ENCODE measurements at regions not wholly inside any gene's neighbourhood (a gene's known extent, or its start where the extent isn't known, plus 50 kb on each side); places are given as distances from the start of the nearest gene placed in this dataset.

DNA sequence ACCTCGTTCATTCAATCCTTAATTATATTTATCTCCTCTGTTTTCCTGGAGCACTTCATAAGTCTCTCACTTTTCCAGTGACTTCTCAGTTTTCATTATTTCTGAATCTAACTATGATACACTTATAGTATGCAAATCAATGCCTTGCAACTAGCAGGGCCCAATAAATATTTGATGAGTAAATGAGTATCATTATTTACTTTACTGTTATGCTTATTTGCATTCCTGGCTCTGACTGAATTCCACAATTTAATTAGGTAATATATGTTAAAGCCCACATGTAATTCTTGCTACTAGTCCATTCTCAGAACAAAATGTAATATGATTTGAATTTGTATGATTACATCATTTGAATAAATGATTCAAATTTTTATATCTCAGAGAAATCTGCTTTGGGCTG lies 1595.1 kb upstream of the MIR17HG start:
- WGBS, 2 donors: 69 to 73% methylated on average over 1 of the region's 1 CpG
- Histone ChIP-seq H3K4me3 (ENCODE audit: low read depth in 1 of 2, low read length in 2 of 2) (no peak overlapping the region), H3K27ac (ENCODE audit: low read depth in 2 of 2, low read length in 1 of 2) (no peak overlapping the region), H3K36me3 (ENCODE audit: control insufficient read depth in 2 of 2, insufficient read depth in 2 of 2, low read length in 1 of 2) (no peaks in the 10 kb centered on the region), H3K9me3 (ENCODE audit: control insufficient read depth in 2 of 2, insufficient read depth in 1 of 2, low read depth in 1 of 2, low read length in 1 of 2) (no peaks in the 10 kb centered on the region), H3K27me3 (ENCODE audit: control insufficient read depth in 1 of 2, insufficient read depth in 2 of 2, low read length in 2 of 2) (no peaks in the 10 kb centered on the region), H3K4me1 (ENCODE audit: control insufficient read depth in 2 of 2, insufficient read depth in 2 of 2, low read length in 1 of 2) (no peaks in the 10 kb centered on the region)

DNA sequence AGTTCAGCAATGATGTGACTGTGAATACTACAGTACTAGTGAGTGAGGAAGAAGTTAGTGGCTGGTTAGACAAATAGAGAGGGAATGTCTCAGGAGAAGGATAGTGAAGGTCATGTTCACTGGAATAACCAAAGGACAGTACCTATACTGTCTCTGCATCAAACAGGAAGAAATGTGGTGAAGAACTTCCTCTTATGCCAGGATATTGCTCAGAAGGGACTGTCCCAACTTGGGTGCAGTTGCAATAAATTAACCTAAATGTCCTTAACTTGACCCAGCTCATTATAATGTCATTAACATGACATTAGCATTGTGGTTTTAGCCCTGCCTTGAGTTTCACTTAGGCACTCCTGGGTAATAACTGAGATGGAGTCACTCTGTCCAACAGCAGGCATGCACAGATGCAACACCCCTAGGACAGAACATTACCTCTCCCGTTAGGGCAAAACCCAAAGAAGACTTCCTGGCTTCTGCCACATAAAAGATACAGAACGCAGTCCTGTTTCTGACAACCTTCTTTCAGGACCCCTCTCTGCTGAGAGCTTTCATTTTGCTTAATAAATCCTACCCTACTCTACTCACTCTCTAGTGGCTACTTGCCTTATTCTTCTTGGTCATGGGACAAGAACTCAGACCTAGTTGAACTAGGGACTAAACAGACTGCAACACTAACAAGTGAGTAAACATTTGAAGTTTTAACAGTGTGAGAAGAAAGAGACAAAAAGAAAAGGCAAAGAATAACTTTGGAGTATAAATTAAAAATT lies 1591.6 kb upstream of the MIR17HG start:
- no peaks in the 10 kb centered on the region for H3K27me3 ChIP-seq (ENCODE audit: control insufficient read depth in 1 of 2, insufficient read depth in 2 of 2, low read length in 2 of 2)
- H3K27ac ChIP-seq (ENCODE audit: low read depth in 2 of 2, low read length in 1 of 2): no peak overlapping the region
- no peak overlapping the region for H3K4me3 ChIP-seq (ENCODE audit: low read depth in 1 of 2, low read length in 2 of 2)
- WGBS, 2 donors: 84 to 89% methylated on average over 2 of the region's 2 CpGs
- no peaks in the 10 kb centered on the region for H3K36me3 ChIP-seq (ENCODE audit: control insufficient read depth in 2 of 2, insufficient read depth in 2 of 2, low read length in 1 of 2)
- H3K9me3 ChIP-seq (ENCODE audit: control insufficient read depth in 2 of 2, insufficient read depth in 1 of 2, low read depth in 1 of 2, low read length in 1 of 2): no peaks in the 10 kb centered on the region
- no peaks in the 10 kb centered on the region for H3K4me1 ChIP-seq (ENCODE audit: control insufficient read depth in 2 of 2, insufficient read depth in 2 of 2, low read length in 1 of 2)

DNA sequence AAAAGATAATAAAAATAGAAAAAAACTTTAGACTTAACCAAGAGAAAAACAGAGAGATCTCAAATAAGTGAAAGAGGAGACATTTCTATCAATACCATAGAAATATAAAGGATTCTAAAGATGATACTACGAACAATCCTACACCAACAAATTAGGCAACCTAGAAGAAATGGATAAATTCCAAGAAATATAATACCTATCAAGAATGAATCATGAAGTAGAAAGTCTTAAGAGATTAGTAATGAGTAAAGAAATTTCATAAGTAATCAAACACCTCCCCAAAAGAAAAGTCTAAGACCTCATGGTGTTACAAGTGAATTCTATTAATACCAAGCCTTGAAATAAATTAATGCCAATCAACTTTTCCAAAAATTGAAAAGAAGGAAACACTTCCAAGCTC lies 1584.5 kb upstream of the MIR17HG start:
- H3K4me1 ChIP-seq (ENCODE audit: control insufficient read depth in 2 of 2, insufficient read depth in 2 of 2, low read length in 1 of 2): no peaks in the 10 kb centered on the region
- H3K27ac ChIP-seq (ENCODE audit: low read depth in 2 of 2, low read length in 1 of 2): no peak overlapping the region
- H3K27me3 ChIP-seq (ENCODE audit: control insufficient read depth in 1 of 2, insufficient read depth in 2 of 2, low read length in 2 of 2): no peaks in the 10 kb centered on the region
- H3K4me3 ChIP-seq (ENCODE audit: low read depth in 1 of 2, low read length in 2 of 2): no peak overlapping the region
- no peaks in the 10 kb centered on the region for H3K9me3 ChIP-seq (ENCODE audit: control insufficient read depth in 2 of 2, insufficient read depth in 1 of 2, low read depth in 1 of 2, low read length in 1 of 2)
- 45 to 48% methylated on average over 1 of the region's 1 CpG for WGBS, 2 donors
- no peaks in the 10 kb centered on the region for H3K36me3 ChIP-seq (ENCODE audit: control insufficient read depth in 2 of 2, insufficient read depth in 2 of 2, low read length in 1 of 2)

DNA sequence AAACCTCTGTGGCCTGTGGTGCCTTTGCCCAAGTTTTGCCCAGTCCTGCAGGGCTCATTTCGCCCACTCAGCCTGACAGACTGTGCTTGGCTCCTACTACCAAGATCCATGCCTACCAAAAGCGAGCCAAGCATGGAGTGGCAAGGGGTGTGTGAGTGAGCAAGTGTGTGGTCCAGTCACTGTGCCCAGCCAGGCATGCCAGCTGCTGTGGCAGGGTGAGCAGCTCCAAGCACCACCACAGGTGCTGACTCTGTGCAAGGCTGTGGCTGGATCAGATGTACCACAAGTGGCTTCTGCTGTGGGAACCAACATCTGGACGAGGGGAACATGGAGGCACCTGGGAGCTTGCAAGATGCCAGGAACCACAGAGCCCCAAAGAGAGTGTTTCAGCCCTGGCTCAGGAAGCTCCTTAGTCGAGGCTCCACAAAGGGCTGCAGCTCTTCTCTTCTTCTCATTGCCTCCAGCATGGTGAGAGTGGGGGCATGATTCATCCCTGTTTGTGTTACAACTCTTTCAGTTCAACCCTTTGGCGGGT lies 1564.2 kb upstream of the MIR17HG start:
- no peaks in the 10 kb centered on the region for H3K4me1 ChIP-seq (ENCODE audit: control insufficient read depth in 2 of 2, insufficient read depth in 2 of 2, low read length in 1 of 2)
- 78 to 79% methylated on average over 5 of the region's 5 CpGs for WGBS, 2 donors
- H3K36me3 ChIP-seq (ENCODE audit: control insufficient read depth in 2 of 2, insufficient read depth in 2 of 2, low read length in 1 of 2): no peaks in the 10 kb centered on the region
- no peak overlapping the region for H3K4me3 ChIP-seq (ENCODE audit: low read depth in 1 of 2, low read length in 2 of 2)
- H3K27ac ChIP-seq (ENCODE audit: low read depth in 2 of 2, low read length in 1 of 2): no peak overlapping the region
- H3K27me3 ChIP-seq (ENCODE audit: control insufficient read depth in 1 of 2, insufficient read depth in 2 of 2, low read length in 2 of 2): no peaks in the 10 kb centered on the region
- peaks cover 2 to 6% of the 10 kb centered on the region in 2 donors for H3K9me3 ChIP-seq (ENCODE audit: control insufficient read depth in 2 of 2, insufficient read depth in 1 of 2, low read depth in 1 of 2, low read length in 1 of 2)

DNA sequence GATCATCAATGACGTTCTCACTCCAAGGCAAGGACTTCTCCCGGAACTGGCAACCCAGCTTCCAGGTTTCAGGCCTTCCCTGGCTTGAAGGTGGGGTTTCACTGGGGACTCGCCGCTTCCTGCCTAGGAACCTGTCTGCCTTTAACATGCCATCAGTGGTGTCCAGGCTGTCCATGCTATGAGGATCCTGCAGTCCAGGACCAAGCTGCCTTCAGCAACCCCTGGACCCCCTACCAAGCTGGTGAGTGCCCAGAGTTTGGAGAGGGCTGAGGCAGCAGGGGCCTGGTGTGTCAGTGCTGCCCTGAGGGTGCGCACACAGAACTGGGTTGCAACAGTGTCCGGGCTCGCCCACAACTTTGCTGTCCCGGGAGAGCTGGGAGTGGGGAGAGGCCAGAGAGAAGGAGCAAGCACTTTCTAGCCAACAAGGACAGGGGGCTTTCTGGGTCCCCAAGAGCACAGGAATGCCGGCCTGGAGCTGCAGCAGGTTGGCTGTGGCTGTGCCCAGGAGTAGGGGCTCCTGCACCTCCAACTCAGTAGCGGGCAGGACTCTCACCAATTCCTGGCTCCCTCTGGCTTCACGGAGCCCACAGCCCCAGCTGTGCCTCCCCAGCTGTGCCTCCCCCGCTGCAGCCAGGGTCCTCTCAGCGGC lies 1563.2 kb upstream of the MIR17HG start:
- H3K27ac ChIP-seq (ENCODE audit: low read depth in 2 of 2, low read length in 1 of 2): no peak overlapping the region
- H3K9me3 ChIP-seq (ENCODE audit: control insufficient read depth in 2 of 2, insufficient read depth in 1 of 2, low read depth in 1 of 2, low read length in 1 of 2): peaks cover 2 to 6% of the 10 kb centered on the region in 2 donors
- 89 to 90% methylated on average over 13 of the region's 13 CpGs for WGBS, 2 donors

DNA sequence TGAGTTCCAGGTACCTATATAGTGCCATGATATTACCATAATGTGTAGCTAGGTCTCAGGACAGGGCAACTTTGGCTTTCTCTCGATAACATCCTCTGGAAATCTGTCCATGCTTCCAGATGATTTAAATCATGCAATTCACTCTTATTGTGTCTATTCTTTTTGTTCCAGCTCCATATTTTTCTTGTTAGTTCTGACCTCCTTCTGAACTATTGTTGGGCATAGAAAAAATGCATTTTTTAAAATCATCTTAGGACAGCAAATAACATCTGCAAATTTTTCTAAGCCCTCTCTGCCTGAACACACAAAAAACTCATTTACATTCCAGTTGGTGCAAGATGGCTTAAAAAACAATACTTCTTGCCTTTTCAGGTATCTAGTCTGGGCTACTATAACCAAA lies 1561.0 kb upstream of the MIR17HG start:
- H3K9me3 ChIP-seq (ENCODE audit: control insufficient read depth in 2 of 2, insufficient read depth in 1 of 2, low read depth in 1 of 2, low read length in 1 of 2): peaks cover 2 to 6% of the 10 kb centered on the region in 2 donors
- no peaks in the 10 kb centered on the region for H3K36me3 ChIP-seq (ENCODE audit: control insufficient read depth in 2 of 2, insufficient read depth in 2 of 2, low read length in 1 of 2)
- WGBS, 2 donors: 64 to 68% methylated on average over 1 of the region's 1 CpG
- no peaks in the 10 kb centered on the region for H3K27me3 ChIP-seq (ENCODE audit: control insufficient read depth in 1 of 2, insufficient read depth in 2 of 2, low read length in 2 of 2)
- no peak overlapping the region for H3K4me3 ChIP-seq (ENCODE audit: low read depth in 1 of 2, low read length in 2 of 2)
- no peak overlapping the region for H3K27ac ChIP-seq (ENCODE audit: low read depth in 2 of 2, low read length in 1 of 2)
- no peaks in the 10 kb centered on the region for H3K4me1 ChIP-seq (ENCODE audit: control insufficient read depth in 2 of 2, insufficient read depth in 2 of 2, low read length in 1 of 2)

More for the DNA sequence above, 1563.2 kb upstream of the MIR17HG start:
- Histone ChIP-seq H3K4me1 (ENCODE audit: control insufficient read depth in 2 of 2, insufficient read depth in 2 of 2, low read length in 1 of 2) (no peaks in the 10 kb centered on the region), H3K36me3 (ENCODE audit: control insufficient read depth in 2 of 2, insufficient read depth in 2 of 2, low read length in 1 of 2) (no peaks in the 10 kb centered on the region), H3K4me3 (ENCODE audit: low read depth in 1 of 2, low read length in 2 of 2) (no peak overlapping the region), H3K27me3 (ENCODE audit: control insufficient read depth in 1 of 2, insufficient read depth in 2 of 2, low read length in 2 of 2) (no peaks in the 10 kb centered on the region)

DNA sequence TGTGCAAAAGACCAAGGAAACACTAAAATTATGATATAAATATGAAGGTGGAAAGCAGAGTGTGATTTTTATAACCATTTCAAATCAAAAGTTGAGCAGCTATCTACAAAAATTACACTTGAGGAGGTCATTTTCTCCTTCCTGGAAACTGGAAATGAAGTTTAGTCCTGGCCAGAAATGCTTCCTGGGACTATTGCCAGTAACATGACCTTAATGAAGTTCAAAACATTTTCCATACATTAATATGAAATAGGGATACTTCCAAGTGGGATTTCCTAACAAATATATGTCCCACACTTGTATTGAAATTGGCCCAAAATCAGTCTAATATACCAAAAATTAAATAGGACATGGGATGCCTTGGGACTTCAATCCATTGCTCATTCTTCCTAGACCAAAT lies 1556.8 kb upstream of the MIR17HG start:
- H3K36me3 ChIP-seq (ENCODE audit: control insufficient read depth in 2 of 2, insufficient read depth in 2 of 2, low read length in 1 of 2): no peaks in the 10 kb centered on the region
- no peaks in the 10 kb centered on the region for H3K27me3 ChIP-seq (ENCODE audit: control insufficient read depth in 1 of 2, insufficient read depth in 2 of 2, low read length in 2 of 2)
- H3K4me3 ChIP-seq (ENCODE audit: low read depth in 1 of 2, low read length in 2 of 2): no peak overlapping the region

DNA sequence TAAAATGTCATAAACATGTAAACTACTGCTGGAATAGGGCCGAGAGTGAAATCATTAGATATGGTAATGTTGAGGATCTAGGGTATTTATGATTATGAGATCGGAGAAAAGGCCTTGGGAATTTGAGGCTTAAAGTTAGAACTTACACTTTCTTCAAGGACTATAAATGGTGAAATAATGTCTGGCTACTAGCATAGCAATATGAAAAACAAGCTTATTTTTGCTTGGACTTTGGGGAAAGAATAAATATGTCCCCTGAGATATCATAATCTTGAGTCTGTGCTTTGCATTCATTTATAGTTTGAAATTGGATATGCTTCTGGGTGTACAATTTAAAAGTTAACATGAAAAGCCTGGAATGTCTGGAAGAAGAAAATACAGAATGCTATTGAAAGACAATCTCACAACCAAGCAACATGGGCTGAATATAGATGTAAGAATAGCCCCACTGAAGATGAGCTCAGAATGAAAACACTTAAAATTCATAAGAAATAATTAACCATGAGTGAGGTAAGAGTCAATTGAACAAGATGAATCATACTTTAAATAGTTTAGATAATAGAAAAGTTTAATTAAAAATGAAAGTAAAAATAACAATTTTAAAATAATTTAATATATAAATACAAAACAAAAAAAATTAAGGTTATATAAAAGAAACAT lies 1555.4 kb upstream of the MIR17HG start:
- Histone ChIP-seq H3K27ac (ENCODE audit: low read depth in 2 of 2, low read length in 1 of 2) (no peak overlapping the region), H3K9me3 (ENCODE audit: control insufficient read depth in 2 of 2, insufficient read depth in 1 of 2, low read depth in 1 of 2, low read length in 1 of 2) (no peaks in the 10 kb centered on the region), H3K4me3 (ENCODE audit: low read depth in 1 of 2, low read length in 2 of 2) (no peak overlapping the region), H3K4me1 (ENCODE audit: control insufficient read depth in 2 of 2, insufficient read depth in 2 of 2, low read length in 1 of 2) (no peaks in the 10 kb centered on the region), H3K36me3 (ENCODE audit: control insufficient read depth in 2 of 2, insufficient read depth in 2 of 2, low read length in 1 of 2) (no peaks in the 10 kb centered on the region), H3K27me3 (ENCODE audit: control insufficient read depth in 1 of 2, insufficient read depth in 2 of 2, low read length in 2 of 2) (no peaks in the 10 kb centered on the region)
- WGBS, 2 donors: 78 to 88% methylated on average over 2 of the region's 2 CpGs

More for the DNA sequence above, 1556.8 kb upstream of the MIR17HG start:
- no peaks in the 10 kb centered on the region for H3K9me3 ChIP-seq (ENCODE audit: control insufficient read depth in 2 of 2, insufficient read depth in 1 of 2, low read depth in 1 of 2, low read length in 1 of 2)
- no peaks in the 10 kb centered on the region for H3K4me1 ChIP-seq (ENCODE audit: control insufficient read depth in 2 of 2, insufficient read depth in 2 of 2, low read length in 1 of 2)
- H3K27ac ChIP-seq (ENCODE audit: low read depth in 2 of 2, low read length in 1 of 2): no peak overlapping the region

DNA sequence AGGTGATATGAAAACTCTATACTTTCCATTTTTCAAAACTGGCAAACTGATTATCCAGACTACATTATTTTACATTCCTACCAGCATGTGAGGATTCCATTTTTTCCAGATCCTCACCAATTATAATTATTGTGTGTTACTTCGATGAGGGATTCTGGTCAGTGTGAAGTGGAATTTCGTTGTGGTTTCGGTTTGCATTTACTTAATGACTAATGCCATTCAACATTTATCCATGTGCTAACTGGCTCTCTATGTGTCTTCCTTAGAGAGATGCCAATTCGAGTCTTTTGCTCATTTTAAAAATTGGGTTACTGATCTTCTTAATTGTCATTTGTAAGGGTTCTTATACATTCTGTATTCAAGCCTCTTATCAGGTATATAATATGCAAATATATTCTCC lies 1551.3 kb upstream of the MIR17HG start:
- Histone ChIP-seq H3K27me3 (ENCODE audit: control insufficient read depth in 1 of 2, insufficient read depth in 2 of 2, low read length in 2 of 2) (no peaks in the 10 kb centered on the region), H3K9me3 (ENCODE audit: control insufficient read depth in 2 of 2, insufficient read depth in 1 of 2, low read depth in 1 of 2, low read length in 1 of 2) (no peaks in the 10 kb centered on the region), H3K4me3 (ENCODE audit: low read depth in 1 of 2, low read length in 2 of 2) (no peak overlapping the region), H3K4me1 (ENCODE audit: control insufficient read depth in 2 of 2, insufficient read depth in 2 of 2, low read length in 1 of 2) (no peaks in the 10 kb centered on the region), H3K36me3 (ENCODE audit: control insufficient read depth in 2 of 2, insufficient read depth in 2 of 2, low read length in 1 of 2) (no peaks in the 10 kb centered on the region), H3K27ac (ENCODE audit: low read depth in 2 of 2, low read length in 1 of 2) (no peak overlapping the region)
- WGBS, 2 donors: 81 to 84% methylated on average over 4 of the region's 4 CpGs

All from esophagus (tissue), 2 donors.